ENCODE measurements at regions not wholly inside any gene's neighbourhood (a gene's known extent, or its start where the extent isn't known, plus 50 kb on each side); places are given as distances from the start of the nearest gene placed in this dataset.

- no peak overlapping the region for H3K4me3 Mint-ChIP-seq
- Histone ChIP-seq H2BK5ac (ENCODE audit: insufficient read length, low read length) (no peak overlapping the region), H3K23ac (ENCODE audit: insufficient read length, low read depth, low read length) (no peak overlapping the region), H3K27me3 (ENCODE audit: insufficient read depth, low read length) (no peaks in the 10 kb centered on the region), H3K9ac (ENCODE audit: extremely low read depth, insufficient read length, low read length) (no peak overlapping the region), H4K20me1 (ENCODE audit: control insufficient read depth, insufficient read depth, insufficient read length) (no peaks in the 10 kb centered on the region), H3K56ac (ENCODE audit: insufficient read length, low read depth, low read length) (no peak overlapping the region), H2BK20ac (ENCODE audit: low read depth, low read length, poor library complexity, severe bottlenecking) (no peak overlapping the region), H3K4me2 (ENCODE audit: insufficient read depth, insufficient read length, low read length) (no peak overlapping the region), H4K8ac (replicated peaks; ENCODE audit: insufficient read length, low read depth, low read length) (no peak overlapping the region), H2BK120ac (ENCODE audit: low read depth, low read length, poor library complexity, severe bottlenecking) (no peak overlapping the region), H3K9me3 (ENCODE audit: control insufficient read depth, low read depth, low read length) (no peaks in the 10 kb centered on the region), H2AFZ (ENCODE audit: low read length) (no peak overlapping the region), H3K14ac (ENCODE audit: insufficient read depth, low read length) (no peak overlapping the region), H4K5ac (ENCODE audit: insufficient read length, low read depth, low read length) (no peak overlapping the region), H3T11ph (ENCODE audit: low read length) (no peak overlapping the region), H3K4me1 (ENCODE audit: insufficient read depth, low read length) (peaks cover 27% of the 10 kb centered on the region), H3K27ac (ENCODE audit: insufficient read length, low read depth, low read length) (no peak overlapping the region), H2BK15ac (ENCODE audit: low read depth, low read length) (no peak overlapping the region), H2AK5ac (ENCODE audit: insufficient read length, low read length) (peak overlapping the region; percentile 51), H3K79me1 (ENCODE audit: insufficient read depth, low read depth, low read length, poor library complexity, severe bottlenecking) (no peaks in the 10 kb centered on the region), H3K23me2 (ENCODE audit: insufficient read length, low read depth, low read length, poor library complexity, severe bottlenecking) (no peaks in the 10 kb centered on the region), H3K4ac (ENCODE audit: low read depth, low read length) (no peak overlapping the region), H3K18ac (ENCODE audit: insufficient read length, low read depth, low read length) (no peak overlapping the region), H2BK12ac (ENCODE audit: insufficient read length, low read depth, low read length) (no peak overlapping the region), H3K79me2 (ENCODE audit: insufficient read depth, low read length) (no peaks in the 10 kb centered on the region), H4K91ac (ENCODE audit: insufficient read length, low read depth, low read length) (no peak overlapping the region)
- H3K9me3 Mint-ChIP-seq: no peaks in the 10 kb centered on the region
- H3K27ac Mint-ChIP-seq: no peak overlapping the region
- peaks cover 4% of the 10 kb centered on the region for H3K27me3 Mint-ChIP-seq (ENCODE audit: low read depth)
- WGBS (ENCODE audit: extremely low coverage, insufficient read length, low lambda C conversion rate): no CpG with 5 or more reads among the region's 5 CpGs
- peaks cover 24 to 29% of the 10 kb centered on the region in 2 experiments; a peak in 3 of 4 replicates for H3K4me1 Mint-ChIP-seq
- H3K36me3 Mint-ChIP-seq (ENCODE audit: insufficient read depth in 1 of 3, low read depth in 3 of 3): no peaks in the 10 kb centered on the region
- no peak for DNase-seq
- no peak for TF ChIP-seq CTCF (conservative IDR thresholded peaks at IDR 0.05)
Measured at GRCh38 chr1:108050158-108050557, 85.2 kb upstream of the VAV3 start.
